IMR-90 (cell line): ENCODE measurements at regions not wholly inside any gene's neighbourhood (a gene's known extent, or its start where the extent isn't known, plus 50 kb on each side); places are given as distances from the start of the nearest gene placed in this dataset.

Source experiments
- ATAC-seq: fragments of 200-7000 bp; cut with Tn5 transposase; 2 replicates; pipeline ENCODE4 v1.9.1; 2020; ENCODE audit warnings: low read depth, mild to moderate bottlenecking, moderate library complexity
- BruUV-seq: library from RNA; stranded (reverse); fragments of 400-500 nt; replicated peaks from 2 replicates; lab custom pipeline; 2021; lab: Mats Ljungman, UMichigan
- CTCF ChIA-PET: fragments of 300-600 bp; formaldehyde crosslinking; extraction: SDS; loops from one replicate; lab custom pipeline; 2021; ENCODE audit warnings: antibody characterized with exemption; lab: Yijun Ruan, JAX
- POLR2A ChIA-PET: fragments of 300-600 bp; sonication (Branson Sonifier 250); formaldehyde crosslinking; loops from one replicate; lab custom pipeline; 2022; ENCODE audit warnings: antibody characterized with exemption; ENCODE audit not compliant: unreplicated experiment; lab: Charles Lee
- DNase-seq: peaks from one replicate; pipeline ENCODE4 v3.0.0; 2013
- H2AFZ ChIP-seq: replicated peaks from 2 replicates; pipeline ENCODE3; 2013; ENCODE audit warnings: low read length, mild to moderate bottlenecking; ENCODE audit not compliant: poor library complexity
- H2AK5ac ChIP-seq: 2 replicates; pipeline ENCODE4 v1.6.1; 2013; ENCODE audit warnings: low read depth, low read length, inconsistent platforms
- H2AK9ac ChIP-seq: replicated peaks from 2 replicates; pipeline ENCODE3; 2013; ENCODE audit warnings: mild to moderate bottlenecking, low read depth, low read length, moderate library complexity; ENCODE audit not compliant: poor library complexity
- H2BK120ac ChIP-seq: 2 replicates; pipeline ENCODE4 v1.6.1; 2013; ENCODE audit warnings: low read depth, low read length, inconsistent platforms
- H2BK15ac ChIP-seq: 3 replicates; pipeline ENCODE4 v1.6.1; 2013; ENCODE audit warnings: low read depth, low read length, inconsistent platforms
- H2BK20ac ChIP-seq: 2 replicates; pipeline ENCODE4 v1.6.1; 2013; ENCODE audit warnings: low read depth, mild to moderate bottlenecking, inconsistent platforms, low read length, moderate library complexity
- H2BK5ac ChIP-seq: 2 replicates; pipeline ENCODE4 v1.6.1; 2013; ENCODE audit warnings: mild to moderate bottlenecking, low read depth, low read length, inconsistent platforms; ENCODE audit not compliant: poor library complexity, severe bottlenecking
- H3K14ac ChIP-seq: replicated peaks from 2 replicates; pipeline ENCODE4 v1.6.1; 2013; ENCODE audit warnings: low read depth, low read length, inconsistent platforms
- H3K18ac ChIP-seq: 2 replicates; pipeline ENCODE4 v1.6.1; 2013; ENCODE audit warnings: low read depth, low read length, control low read depth
- H3K23ac ChIP-seq: 2 replicates; pipeline ENCODE4 v1.6.1; 2013; ENCODE audit warnings: low read depth, low read length, inconsistent platforms
- H3K27ac ChIP-seq: 2 replicates; pipeline ENCODE4 v1.5.1; 2013; ENCODE audit warnings: mild to moderate bottlenecking, control low read depth, low read length; ENCODE audit not compliant: insufficient read depth
- H3K27me3 ChIP-seq: 2 replicates; pipeline ENCODE4 v1.6.1; 2013; ENCODE audit warnings: low read length; ENCODE audit not compliant: control insufficient read depth, insufficient read depth
- H3K36me3 ChIP-seq: 2 replicates; pipeline ENCODE4 v1.6.1; 2013; ENCODE audit warnings: low read length, mixed read lengths; ENCODE audit not compliant: control insufficient read depth, insufficient read depth
- H3K4ac ChIP-seq: 2 replicates; pipeline ENCODE4 v1.6.1; 2013; ENCODE audit warnings: low read depth, low read length, inconsistent platforms
- H3K4me1 ChIP-seq: 2 replicates; pipeline ENCODE4 v1.6.1; 2013; ENCODE audit warnings: low read length, mixed read lengths; ENCODE audit not compliant: control insufficient read depth, insufficient read depth
- H3K4me2 ChIP-seq: 2 replicates; pipeline ENCODE4 v1.6.1; 2013; ENCODE audit warnings: low read depth, mild to moderate bottlenecking, control low read depth, low read length, moderate library complexity
- H3K4me3 ChIP-seq: 2 replicates; pipeline ENCODE4 v1.5.1; 2013; ENCODE audit warnings: low read depth, mild to moderate bottlenecking, control low read depth, low read length, moderate library complexity; ENCODE audit not compliant: insufficient read depth
- H3K56ac ChIP-seq: 2 replicates; pipeline ENCODE4 v1.6.1; 2013; ENCODE audit warnings: low read length, inconsistent platforms; ENCODE audit not compliant: insufficient read depth; ENCODE audit errors: extremely low read depth
- H3K79me1 ChIP-seq, 2 experiments: 2 replicates each; pipeline ENCODE4 v1.6.1; 2013; ENCODE audit warnings: low read length in 2 of 2, inconsistent platforms in 1 of 2, low read depth in 1 of 2
- H3K9ac ChIP-seq: 2 replicates; pipeline ENCODE4 v1.6.1; 2013; ENCODE audit warnings: low read depth, low read length, control low read depth
- H3K9me1 ChIP-seq: 2 replicates; pipeline ENCODE4 v1.6.1; 2013; ENCODE audit warnings: low read length, inconsistent platforms; ENCODE audit not compliant: insufficient read depth
- H3K9me3 ChIP-seq: 2 replicates; pipeline ENCODE4 v1.6.1; 2013; ENCODE audit warnings: low read length; ENCODE audit not compliant: control insufficient read depth, insufficient read depth
- H4K20me1 ChIP-seq: 2 replicates; pipeline ENCODE4 v1.6.1; 2013; ENCODE audit warnings: low read length, inconsistent platforms; ENCODE audit not compliant: insufficient read depth
- H4K5ac ChIP-seq: 2 replicates; pipeline ENCODE4 v1.6.1; 2013; ENCODE audit warnings: mild to moderate bottlenecking, low read depth, low read length, control low read depth
- H4K8ac ChIP-seq, 2 experiments: 2 replicates each; pipeline ENCODE4 v1.6.1; 2013; ENCODE audit warnings: low read depth in 2 of 2, low read length in 2 of 2, control low read depth in 1 of 2, inconsistent platforms in 1 of 2
- H4K91ac ChIP-seq: 2 replicates; pipeline ENCODE4 v1.6.1; 2013; ENCODE audit warnings: low read depth, low read length, inconsistent platforms; ENCODE audit not compliant: insufficient read depth
- BHLHE40 ChIP-seq: fragments of 150-350 bp; IDR thresholded peaks from 2 replicates; pipeline ENCODE4 v1.6.1; 2016; ENCODE audit warnings: mild to moderate bottlenecking, low read depth, low read length
- RAD21 ChIP-seq: IDR thresholded peaks from 2 replicates; pipeline ENCODE4 v1.6.1; 2012; ENCODE audit warnings: low read length, improper control_type of control experiment
- WGBS, 2 experiments: methylation state at CpG; one replicate each; pipeline versions ENCODE4 v1.1.5 to v1.1.7; 2013; ENCODE audit warnings: missing lambda C conversion rate in 2 of 2; ENCODE audit not compliant: insufficient read length in 1 of 2; ENCODE audit errors: extremely low coverage in 2 of 2; 5-methylcytosine and 5-hydroxymethylcytosine counted together
- dilution Hi-C: fragments of 300-500 bp; cut with HindIII; formaldehyde crosslinking; loops from one replicate; pipeline ENCODE4 v1.14.3; 2018; ENCODE audit warnings: low sequenced_read_pairs; ENCODE audit not compliant: unreplicated experiment
- in situ Hi-C: fragments of 300-500 bp; cut with MboI; formaldehyde crosslinking; loops from 3 replicates; pipeline ENCODE4 v1.14.3; 2019; ENCODE audit warnings: low sequenced_read_pairs, inconsistent platforms, mixed read lengths
- intact Hi-C: fragments of 100-400 bp; cut with micrococcal nuclease; formaldehyde crosslinking; loops from 2 replicates; pipeline ENCODE4 v1.10.0; 2022

GRCh38 chr5:74152625-74153254 is 487.8 kb downstream of the ENC1 start:
- no peak overlapping the region for H4K8ac ChIP-seq
- BruUV-seq: no TSS peak
- no peak for ATAC-seq
- no peak overlapping the region for H3K9ac ChIP-seq
- H3K79me1 ChIP-seq: no peaks in the 10 kb centered on the region
- H3K23ac ChIP-seq: no peak overlapping the region
- in situ Hi-C loops (no loop called here), dilution Hi-C loops (no loop called here), intact Hi-C loops (loop anchor here (5.0 kb wide), 1 partner anchor 110 kb away; no protein-coding TSS in a partner anchor)
- no peak overlapping the region for H2AK9ac ChIP-seq
- no peak overlapping the region for H2BK20ac ChIP-seq
- H2BK15ac ChIP-seq: no peak overlapping the region
- H2AK5ac ChIP-seq: no peak overlapping the region
- no peak overlapping the region for H3K56ac ChIP-seq
- no peaks in the 10 kb centered on the region for H3K27me3 ChIP-seq
- no peaks in the 10 kb centered on the region for H4K20me1 ChIP-seq
- H2BK120ac ChIP-seq: no peak overlapping the region
- H3K27ac ChIP-seq: no peak overlapping the region
- H2AFZ ChIP-seq: no peak overlapping the region
- no CpG with 5 or more reads among the region's 6 CpGs for WGBS, 2 experiments
- no peak overlapping the region for H2BK5ac ChIP-seq
- H3K4me2 ChIP-seq: no peak overlapping the region
- no peaks in the 10 kb centered on the region for H3K36me3 ChIP-seq
- POLR2A ChIA-PET: no interaction called here
- TF ChIP-seq RAD21 (no peak), BHLHE40 (no peak)
- no peaks in the 10 kb centered on the region for H3K9me1 ChIP-seq
- H3K18ac ChIP-seq: no peak overlapping the region
- H4K91ac ChIP-seq: no peak overlapping the region
- CTCF ChIA-PET: no interaction called here
- H3K14ac ChIP-seq: no peak overlapping the region
- no peak overlapping the region for H3K4ac ChIP-seq
- DNase-seq: no peak
- no peak overlapping the region for H4K5ac ChIP-seq
- H3K9me3 ChIP-seq: no peaks in the 10 kb centered on the region
- no peaks in the 10 kb centered on the region for H3K4me1 ChIP-seq
- H3K4me3 ChIP-seq: no peak overlapping the region
